NCI-H2227 (cell line): ENCODE measurements at regions not wholly inside any gene's neighbourhood (a gene's known extent, or its start where the extent isn't known, plus 50 kb on each side); places are given as distances from the start of the nearest gene placed in this dataset.
"Not testable (repeated sequence)": the region's sequence is repeated elsewhere in the genome, so short reads cannot be mapped to it uniquely, and the experiment has no call there.

Experiments used
- DNase-seq: peaks from one replicate; lab custom pipeline; 2025; ENCODE audit not compliant: unreplicated experiment; lab: John Stamatoyannopoulos, UW

DNA sequence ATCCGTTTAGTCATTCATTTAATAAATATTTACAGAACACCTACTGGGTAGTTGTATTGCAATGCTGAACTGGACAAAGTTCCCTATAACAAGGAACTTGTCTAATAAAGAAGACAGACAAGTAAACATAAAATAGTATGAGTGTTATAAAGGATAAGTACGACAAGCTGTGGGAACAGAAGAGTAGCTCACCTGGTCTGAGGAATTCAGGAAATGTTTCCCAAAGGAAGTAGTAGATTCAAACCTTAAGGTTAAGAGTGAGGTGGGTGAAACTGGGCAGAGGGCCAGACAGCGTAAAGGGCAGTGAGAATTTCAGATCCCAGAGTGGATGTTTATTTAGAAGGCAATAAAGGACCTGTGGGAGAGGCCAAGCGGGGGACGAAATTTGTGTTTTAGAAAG lies 72.3 kb upstream of the CD2AP start:
- DNase-seq: no peak

DNA sequence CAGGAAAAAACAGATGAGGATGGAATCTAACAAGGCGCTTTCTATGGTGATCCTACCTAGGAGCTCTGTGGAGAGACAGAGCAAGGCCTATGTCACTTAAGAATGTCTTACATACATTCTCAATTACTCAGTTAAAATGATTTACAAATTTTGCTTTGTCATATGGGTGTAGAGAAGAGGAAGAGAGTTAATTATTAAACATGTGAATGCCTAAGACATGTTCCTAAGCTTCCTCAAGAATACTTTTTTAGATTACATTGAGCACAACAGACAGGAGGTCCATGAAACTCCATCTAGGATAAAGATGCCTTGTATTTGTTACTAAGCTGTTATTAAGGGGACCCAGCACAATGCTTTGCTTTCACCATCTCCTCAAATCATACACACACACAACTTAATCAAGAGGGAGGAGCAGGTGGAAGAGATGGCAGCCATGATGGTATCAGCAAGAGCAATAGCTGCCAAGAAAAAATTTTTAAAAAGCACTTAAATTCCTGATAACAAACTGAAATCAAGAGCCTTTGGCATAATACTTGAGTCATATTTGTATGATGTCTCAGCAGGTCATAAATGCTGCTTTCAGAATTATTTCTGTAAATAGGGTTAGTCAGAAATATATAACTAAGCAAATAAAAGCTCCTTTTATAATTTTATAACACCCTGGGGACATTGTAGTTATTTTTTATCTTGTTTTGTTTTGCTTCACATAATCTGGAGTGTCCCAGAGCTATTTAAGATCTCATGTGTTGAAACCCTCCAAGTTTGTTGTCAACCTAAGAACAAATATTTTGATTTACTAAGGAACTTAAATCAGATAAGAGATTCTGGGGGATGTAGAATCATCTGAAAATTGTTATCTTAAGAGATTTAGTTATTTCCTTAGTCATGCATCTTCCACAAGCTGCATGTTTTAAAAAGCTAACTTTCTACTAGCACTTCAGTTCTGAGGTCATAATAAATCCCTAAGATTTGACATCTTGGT lies 70.0 kb upstream of the CD2AP start:
- no peak for DNase-seq

DNA sequence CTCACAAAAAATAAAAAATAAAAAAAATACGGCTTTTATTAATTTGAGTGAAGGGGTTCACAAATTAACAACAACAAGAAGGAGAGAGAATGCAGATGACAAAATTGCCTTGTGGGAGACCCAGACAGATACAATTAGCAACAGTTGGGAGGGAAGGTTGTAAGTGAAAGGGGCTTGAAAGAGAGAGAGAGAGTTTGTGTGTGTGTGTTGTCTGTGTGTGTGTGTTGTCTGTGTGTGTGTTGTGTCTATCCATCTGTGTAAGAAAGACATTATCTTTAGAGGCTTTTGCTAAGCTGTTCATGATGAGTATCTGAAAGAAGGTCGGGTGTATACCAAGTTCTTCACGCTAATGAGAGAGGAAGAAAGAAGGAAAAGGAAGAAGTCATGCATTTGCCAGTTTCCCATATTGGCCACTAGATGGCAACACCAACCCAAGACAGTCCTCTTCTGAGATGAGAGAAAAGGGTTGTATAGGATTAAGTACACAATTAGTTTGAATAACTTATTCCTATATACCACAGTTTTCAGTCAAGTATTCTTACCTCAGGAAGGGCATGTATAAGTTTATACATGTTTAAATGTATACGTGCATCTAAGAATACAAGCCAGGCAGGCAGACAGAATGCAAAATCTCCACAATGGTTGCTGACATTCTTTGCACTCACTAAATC lies 63.7 kb upstream of the CD2AP start:
- DNase-seq: peak; percentile 45

DNA sequence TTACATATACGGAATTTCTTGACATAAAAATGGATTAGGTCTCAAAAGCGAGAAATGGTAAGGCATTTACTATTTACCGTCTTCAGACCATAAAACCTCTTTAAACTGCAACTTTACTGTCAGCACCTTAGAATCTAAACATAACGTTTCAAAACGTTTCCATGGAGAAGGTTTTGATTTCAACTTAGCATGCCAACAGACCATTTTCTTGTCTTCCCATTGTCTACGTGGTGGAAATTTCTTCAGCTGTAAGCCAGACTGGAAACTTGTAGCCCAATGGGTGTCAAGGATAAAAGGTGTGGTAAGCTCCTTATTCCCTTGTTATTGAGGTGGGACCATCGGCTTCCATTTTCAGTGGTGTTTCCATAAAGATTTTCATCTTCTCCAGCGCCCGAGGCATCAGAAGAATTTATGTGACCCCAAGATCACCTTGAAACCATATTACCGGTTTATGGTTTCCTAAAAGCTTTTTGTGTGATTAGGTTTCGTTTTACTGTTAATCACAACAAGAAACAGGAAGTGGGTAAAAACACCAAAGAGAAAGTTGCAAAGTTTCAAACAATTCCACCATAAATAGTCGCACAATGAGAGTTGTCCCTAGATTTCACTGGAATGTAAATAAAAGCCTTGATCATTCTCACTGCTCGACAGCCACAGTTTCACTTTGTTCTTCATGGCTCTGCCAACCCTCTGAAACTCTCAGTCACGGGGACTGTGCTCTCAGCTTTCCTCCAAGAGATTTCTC lies 63.0 kb upstream of the CD2AP start:
- no peak for DNase-seq

GRCh38 chr6:47416396-47417345 lies 60.9 kb upstream of the CD2AP start:
- no peak for DNase-seq

- DNase-seq: no peak
Measured at GRCh38 chr6:47419621-47420020, 58.0 kb upstream of the CD2AP start.

DNA sequence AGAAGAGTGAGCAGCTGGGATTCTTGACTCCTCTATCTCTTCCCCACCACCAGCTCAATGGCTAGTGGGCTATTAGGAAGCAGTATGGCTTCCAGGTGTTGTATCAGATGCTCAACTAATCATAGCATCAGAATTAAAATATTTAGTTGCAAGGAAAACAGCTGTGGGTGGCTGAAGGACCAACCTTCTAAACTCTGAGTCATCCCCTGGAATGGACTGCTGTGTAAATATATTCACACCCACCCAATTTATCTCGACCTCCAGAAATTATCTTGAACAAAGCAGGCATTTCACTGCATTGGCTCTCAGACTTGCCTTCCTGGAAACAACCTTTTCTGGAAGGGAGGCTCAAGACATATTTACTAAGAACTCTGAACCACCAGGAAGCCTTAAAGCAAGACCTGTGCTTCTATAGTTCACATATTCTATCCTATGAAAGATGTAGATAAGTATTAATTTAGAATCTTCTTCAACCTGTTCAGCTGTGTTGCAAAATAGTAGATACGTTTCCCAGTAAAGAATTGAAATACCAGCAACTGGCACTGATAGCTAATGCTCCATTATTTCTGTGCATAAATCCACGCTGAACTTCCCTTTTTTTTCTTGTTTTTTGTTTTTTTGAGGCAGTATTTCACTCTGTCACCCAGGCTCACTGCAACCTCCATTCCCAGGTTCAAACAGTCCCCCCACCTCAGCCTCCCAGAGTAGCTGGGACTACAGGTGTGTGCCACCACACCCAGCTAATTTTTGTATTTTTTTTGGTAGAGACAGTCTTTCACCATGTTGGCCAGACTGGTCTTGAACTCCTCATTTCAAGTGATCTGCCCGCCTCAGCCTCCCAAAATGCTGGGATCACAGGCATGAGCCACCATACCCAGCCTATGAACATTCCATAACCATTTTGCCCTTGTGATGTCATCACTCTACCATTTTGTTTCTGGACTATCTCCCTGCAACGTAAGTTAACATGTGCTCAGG lies 56.9 kb upstream of the CD2AP start:
- DNase-seq: peak; percentile 3

DNA sequence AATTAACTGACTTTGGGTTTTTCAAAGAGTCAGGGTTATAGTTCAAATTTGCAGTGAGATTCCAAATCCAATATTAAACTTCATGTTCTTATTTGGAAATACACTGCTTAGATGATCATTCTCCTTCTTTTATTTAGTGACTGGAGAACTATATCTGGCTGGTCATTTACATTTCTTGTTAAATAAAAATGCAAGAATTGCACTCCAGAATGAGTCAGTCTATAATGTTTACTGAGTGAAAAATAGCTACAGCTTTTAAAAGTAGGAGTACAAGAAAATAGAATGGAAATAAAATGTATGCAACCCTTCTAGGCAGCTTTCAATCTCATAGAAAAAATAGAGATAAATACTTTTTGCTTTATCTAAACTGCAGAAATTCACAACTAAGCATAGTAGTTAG lies 54.5 kb upstream of the CD2AP start:
- no peak for DNase-seq

GRCh38 chr6:47424436-47424836 lies 53.2 kb upstream of the CD2AP start:
- DNase-seq: no peak

GRCh38 chr6:47425724-47426123 lies 51.9 kb upstream of the CD2AP start:
- not testable (repeated sequence) for DNase-seq

- DNase-seq: no peak
Measured at GRCh38 chr6:47426524-47427302, 50.9 kb upstream of the CD2AP start.

- DNase-seq: no peak
Measured at GRCh38 chr6:47427680-47428079, 49.9 kb upstream of the CD2AP start.
